HG03135 (cell line): ENCODE measurements at regions not wholly inside any gene's neighbourhood (a gene's known extent, or its start where the extent isn't known, plus 50 kb on each side); places are given as distances from the start of the nearest gene placed in this dataset.

Experiments
- ATAC-seq: cut with Tn5 transposase; IDR thresholded peaks from one replicate; pipeline ENCODE4 v1.9.1; 2021; ENCODE audit warnings: mild to moderate bottlenecking, moderate library complexity; ENCODE audit not compliant: unreplicated experiment

DNA sequence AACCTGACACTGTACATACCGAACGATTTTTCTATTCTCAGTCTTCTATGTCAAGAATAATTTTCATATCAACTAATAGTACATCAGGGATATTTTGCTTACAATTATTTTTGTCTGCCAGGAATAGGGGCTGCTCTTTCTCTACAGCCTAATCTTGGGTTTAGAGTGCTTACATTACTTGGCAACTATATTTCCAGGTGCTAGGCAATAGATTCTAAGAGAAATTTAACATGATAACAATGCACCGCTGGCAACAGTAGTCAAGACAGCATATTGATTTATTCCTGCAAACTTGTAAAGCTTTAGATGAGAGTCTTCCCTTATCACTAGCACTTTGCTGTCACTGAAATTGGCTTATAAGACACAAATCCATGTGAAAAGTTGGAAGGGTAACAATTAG is 935.9 kb downstream of the CDH11 start:
- ATAC-seq = no peak

DNA sequence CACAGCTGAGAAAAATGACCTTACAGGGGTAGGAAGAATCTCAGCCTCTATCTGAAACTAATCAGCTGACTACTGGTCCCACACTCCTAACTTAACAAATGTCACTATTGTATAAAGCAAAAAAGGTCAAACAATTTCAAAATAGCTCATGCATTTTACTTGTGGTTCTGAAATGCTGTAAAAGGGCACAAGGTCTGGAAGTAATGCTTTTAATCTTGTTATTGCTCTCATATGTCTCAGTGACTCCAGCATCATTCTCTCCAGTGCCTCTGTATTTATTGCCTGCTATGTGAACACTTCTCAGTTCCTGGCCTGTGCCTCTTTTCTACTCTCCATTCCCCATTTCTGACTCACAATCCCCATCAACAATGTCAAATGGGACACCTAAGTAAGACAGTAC is 937.7 kb downstream of the CDH11 start:
- ATAC-seq = no peak

DNA sequence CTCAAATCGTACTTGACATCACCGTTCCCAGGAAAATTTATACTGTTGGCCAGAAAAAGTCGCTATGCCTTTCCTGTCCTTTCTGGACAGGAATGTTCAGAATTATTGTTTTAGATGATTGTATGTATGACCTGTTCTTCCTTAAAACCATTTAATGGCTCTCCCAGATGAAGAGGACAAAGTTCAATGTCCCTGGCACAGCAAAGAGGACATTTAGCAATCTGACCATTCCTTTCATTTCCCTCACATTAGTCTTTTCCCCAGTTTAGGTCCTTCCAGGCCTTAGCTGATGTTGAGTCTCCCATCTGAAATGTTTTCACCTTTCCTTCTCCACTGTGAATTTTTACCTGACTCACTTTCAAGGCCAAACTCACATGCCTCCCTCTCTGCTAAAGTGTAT is 938.9 kb downstream of the CDH11 start:
- no peak for ATAC-seq

DNA sequence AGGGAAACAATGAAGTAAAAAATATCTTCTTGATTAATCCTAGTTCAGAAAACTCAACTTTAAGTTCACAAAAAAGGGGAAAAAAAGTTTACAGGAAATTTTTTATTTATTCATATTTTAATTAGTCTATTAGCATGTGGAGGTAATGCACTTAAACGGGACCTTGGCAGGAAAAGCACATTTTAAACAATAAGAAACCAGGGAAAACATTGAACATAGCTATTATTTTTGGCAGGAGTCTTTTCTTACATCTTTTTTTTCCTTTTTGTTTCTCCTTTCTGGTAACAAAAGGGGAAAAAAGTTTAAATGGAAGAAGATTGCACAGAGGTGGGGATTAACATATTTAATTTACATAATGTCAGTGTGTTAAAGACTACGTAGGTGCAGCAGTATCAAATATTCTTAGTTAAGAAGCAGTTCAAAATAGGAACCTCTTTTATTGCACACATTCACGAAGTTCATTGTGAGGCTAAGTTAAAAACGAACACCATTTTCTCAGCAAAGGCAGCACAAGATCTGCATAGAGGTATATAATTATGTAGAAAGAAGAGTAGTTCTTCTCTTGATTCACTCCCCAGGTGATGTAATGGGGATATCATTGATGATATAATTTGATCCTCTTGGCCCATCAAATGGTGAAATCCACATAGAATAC is 940.5 kb downstream of the CDH11 start:
- ATAC-seq = no peak

DNA sequence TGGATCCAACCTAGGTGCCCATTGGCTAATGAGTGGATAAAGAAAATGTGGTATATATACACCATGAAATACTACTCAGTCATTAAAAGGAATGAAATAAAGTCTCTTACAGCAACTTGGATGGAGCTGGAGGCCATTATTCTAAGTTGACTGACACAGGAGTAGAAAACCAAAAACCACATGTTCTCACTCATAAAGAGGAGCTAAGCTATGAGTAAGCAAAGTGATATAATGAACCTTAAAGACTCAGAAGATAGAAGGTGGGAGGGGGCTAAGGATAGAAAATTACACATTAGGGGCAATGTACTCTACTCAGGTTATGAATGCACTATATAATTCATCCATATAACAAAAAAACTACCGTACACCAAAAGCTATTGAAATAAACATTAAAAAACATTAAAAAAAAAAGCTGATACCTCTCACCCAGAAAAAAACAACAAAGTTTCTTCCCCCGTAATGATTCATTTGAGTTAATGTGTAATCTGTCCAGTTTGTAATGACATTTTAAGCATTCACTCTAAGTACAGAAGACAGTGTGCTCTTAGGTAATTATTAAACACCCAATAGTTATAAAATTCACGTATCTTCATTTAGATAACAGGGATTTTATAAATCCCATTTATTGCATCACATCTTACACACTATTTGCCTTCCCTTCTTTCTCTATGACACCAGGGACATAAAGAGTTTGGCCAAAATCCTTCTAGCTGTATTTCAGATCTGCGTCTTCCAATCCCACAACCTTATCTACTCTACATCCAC is 941.5 kb downstream of the CDH11 start:
- no peak for ATAC-seq

DNA sequence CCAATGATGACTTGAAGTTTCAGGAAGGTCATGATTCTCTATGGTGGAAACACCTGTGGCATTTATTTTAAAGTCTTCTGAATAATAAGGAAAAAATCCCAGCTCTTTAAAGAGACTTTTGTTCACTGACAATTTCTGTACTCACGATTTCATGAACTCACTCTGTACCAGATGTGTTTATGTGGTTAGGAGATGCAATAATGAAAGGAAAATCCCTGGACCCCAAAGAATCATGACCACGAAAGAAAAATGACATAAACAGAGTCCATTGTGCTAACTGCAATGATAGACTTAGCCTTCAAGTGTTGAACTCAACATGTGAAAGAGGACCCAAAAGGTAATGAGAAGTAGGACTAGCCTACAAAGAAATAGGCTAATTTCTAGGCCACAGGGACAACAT is 947.5 kb downstream of the CDH11 start:
- ATAC-seq = no peak

DNA sequence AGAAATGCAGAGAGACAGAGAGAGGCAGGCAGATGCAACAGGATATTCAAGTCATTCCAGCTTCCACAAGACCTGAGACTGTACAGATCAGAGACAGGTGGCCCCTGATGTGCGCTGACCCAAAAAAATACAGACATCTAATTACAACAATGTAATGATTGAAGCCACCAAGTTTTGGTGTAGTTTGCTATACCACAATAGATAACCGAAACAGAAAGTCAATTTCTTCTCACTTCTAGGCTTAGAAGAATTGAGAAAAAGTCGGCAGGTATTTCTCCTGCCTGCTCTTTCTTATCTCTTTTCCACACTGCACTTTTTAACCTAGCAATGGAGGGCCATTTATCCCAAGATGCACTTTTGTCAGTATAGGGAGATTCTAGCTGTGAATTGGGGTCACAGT is 949.2 kb downstream of the CDH11 start:
- ATAC-seq = no peak

DNA sequence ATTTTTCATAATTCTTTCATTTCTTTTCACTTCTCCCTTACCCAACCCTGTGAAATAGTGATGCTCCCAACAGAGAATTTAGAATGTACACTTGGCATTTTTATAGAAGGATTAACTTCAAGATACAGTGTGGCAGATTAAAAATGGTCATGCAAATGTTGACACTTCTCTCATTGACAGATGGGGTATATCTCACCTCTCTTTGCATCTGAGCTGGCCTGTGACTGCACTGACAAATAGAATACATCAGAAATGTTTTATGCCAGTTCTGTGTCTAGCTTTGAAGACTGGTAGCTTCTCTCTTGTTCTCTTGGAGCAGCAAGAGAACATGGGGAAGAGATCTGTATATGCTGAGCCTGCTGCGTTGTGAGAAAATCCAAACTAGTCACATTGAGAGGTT is 949.6 kb downstream of the CDH11 start:
- ATAC-seq = no peak

DNA sequence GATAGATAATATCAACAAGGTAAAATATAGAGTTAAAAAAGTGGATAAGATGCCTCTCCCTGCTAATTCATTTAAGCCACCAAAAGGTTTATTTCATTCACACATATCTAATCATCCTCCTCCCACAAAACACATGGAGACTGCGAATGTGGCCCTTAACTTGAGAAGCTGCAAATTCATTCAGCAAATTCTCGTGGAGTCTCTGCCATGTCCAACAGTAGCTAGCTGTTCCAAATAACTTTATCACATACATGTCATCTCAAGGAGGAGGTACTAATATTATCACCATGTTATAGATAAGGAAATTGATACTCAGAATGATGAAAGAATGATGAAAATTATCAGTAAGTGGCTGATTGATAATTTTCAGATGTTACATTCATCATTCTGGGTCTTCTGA is 950.2 kb downstream of the CDH11 start:
- no peak for ATAC-seq

DNA sequence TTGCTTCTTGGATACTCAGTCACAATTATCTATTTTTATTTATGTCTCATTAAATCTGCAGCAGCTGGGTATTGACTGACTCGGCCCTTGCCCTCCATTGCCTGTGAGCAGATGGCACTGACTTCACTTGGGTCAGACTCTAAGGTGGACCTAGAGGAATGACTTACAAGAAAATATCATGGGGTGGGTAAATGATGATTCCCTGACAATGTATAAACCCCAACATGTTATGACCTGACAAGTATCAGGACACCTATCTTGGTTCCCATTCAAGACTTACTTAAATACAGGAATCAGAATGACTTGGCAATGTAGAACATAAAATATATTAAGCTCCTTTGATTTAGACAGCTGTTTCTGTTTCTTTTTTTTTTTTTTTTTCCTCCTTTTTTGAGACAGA is 953.5 kb downstream of the CDH11 start:
- no peak for ATAC-seq

DNA sequence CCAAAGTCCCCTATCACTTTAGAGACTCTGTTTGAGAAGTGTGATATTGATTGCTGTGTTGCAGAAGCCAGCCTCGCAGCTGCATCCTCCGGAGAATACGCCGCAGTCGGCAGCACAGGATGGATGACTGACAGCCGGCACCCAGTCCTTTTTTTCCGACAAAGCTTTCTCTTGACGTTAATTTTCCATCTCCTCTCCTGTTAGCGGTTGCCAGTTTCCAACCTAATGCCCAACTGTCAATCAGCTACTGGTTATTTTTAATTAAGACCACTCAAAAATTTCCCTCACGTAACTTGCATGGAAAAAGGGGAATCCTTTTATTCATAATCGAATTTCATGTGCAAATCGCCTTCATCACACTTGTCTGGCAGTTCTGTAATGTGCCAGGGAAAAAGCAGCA is 953.9 kb downstream of the CDH11 start:
- ATAC-seq = no peak

DNA sequence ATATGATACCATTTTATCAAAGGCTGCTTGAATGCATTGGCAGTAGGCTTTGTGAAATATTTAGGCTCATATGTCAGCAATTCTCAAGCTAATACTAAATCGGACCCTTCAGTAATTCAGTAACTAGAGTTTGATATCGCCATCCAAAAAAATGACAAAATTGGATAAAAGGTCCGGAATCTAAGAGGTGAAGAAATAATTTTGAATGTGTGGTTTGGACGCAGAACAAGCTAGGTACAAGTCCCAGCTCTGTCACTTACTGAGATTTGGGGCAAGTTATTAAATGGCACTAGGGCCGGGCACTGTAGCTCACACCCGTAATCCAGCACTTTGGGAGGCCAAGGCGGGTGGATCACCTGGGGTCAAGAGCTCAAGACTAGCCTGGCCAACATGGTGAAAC is 956.5 kb downstream of the CDH11 start:
- ATAC-seq = no peak

DNA sequence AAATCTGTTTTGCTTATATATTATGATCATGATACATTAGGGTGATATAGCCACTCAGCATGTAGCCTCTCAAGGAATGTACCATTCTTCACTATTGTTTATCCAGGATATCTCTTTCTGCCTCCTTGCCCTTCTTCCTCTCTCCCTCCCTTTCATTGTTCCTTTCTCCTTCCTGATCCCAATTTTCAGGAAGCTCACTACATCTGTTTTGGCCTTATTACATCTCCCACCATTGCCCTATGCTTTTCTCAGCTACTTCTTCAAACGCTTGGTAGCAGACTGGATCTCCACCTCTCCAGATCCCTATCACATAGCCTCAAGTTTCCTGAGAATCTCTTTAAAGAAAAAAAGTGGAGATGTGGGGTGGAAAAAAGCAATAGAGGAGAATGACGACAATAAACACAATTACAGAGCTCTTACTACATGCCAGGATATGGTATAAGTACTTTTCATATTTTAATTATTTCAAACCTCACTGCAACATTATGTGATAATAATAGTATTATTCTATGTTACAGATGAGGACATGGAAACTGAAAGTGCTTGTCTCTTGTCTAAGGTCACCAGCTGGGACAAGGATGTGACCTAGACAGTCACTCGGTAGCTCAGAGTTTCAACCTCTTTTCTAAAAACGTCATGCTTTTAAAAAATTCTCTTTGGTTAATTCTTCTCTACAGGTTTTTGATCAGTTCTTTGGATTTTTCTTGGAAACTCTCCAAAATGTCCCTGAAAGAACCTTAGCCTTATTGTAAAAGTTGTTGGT is 959.1 kb downstream of the CDH11 start:
- ATAC-seq = no peak

DNA sequence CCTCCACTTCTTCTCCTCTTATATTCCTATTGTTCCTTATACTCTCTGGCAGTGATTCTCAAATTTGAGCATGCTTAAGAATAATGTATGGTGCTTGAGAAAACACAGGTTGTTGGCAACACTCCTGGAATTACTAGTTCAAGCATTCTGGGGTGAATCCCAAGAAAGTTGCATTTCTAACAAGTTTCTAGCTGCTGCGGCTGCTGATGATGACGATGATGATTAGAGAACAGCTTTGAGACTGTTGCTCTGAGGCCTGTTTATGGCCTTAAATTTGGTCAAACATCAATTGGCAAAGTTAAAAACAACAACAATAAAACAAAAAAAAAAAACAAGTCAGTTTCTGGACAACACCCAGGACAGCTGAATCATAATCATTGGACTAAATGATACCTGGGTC is 961.9 kb downstream of the CDH11 start:
- no peak for ATAC-seq

DNA sequence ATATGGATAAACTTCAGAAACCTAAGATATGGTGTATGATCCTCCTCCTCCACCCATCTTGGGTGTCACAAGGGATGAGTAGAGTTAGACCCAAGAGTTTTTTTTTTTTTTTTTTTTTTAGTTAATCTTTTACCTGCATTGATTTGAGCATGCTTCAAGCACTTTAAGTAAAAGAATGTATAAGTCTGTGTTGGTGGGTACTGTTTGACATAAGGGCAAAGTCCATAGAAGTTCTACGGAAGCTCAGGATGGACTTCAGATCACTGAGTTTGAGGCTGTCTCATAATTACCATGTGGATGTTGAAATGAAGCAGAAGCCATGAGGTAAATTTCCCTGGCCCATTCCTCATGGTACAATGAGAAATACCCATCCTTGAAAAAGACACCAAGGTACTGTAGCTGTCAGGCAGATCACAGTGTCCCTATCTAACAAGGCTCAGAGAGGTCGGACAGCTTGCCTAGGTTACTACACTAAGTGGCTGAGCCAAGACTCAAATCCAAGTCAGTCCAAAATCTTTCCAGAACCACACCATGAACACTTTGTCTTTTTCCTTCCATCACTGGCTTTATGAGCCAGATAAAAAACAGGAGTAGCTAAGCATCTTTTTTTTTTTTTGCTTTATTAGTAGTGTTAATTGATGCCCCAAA is 962.8 kb downstream of the CDH11 start:
- no peak for ATAC-seq

DNA sequence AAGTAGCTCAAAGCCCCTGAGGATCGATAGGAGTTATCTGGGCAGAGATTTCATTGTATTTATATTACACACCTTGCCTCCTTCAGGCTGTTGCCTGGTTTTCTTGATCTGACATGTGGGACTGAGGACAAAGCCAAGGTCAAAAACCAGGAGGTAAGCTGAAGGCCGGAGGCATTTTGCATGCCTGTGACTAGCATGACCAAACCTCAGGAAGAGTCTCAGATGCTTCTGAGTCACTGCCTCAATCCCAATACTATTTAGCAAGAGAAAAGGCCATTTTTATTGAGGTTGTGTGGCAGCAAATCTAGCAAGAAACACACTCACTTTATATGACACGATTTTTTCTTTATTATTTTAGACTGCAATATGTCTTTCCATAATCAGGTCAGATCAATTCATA is 968.1 kb downstream of the CDH11 start:
- no peak for ATAC-seq

DNA sequence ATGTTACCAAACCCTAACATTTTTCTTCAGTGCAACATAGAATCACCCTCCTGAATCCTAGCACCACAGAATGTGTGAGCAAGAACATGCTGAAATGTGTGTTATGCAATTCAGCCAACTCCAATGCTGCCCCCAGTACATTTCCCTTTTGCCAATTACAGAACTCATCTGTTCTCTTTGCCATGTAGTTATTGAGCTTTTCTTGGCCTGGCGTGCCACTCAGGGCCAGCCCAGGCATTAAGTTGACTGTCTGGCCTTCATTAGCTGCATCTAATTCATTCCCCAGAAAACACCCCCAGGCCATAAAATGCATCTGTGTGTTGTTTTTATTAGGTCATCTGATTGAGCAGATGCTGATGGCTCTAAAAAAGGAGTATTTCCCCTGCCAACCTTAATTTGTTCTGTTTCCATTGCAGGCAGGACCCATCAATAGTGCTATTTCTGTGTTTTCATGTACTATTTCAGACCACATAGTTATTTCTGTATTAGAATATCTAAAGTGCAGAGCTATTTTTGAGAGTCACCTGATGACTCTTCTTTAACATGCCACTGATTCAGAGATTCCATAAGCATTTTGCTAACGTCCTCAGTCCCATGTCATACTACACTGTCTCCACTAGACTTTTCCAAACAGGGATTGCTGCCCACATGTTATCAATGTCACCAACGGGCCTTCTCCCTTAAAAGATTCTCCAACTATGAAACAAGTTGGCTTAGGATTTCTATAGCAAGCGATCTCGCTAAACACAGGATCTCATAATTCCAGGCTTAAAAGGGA is 969.7 kb downstream of the CDH11 start:
- ATAC-seq = no peak

DNA sequence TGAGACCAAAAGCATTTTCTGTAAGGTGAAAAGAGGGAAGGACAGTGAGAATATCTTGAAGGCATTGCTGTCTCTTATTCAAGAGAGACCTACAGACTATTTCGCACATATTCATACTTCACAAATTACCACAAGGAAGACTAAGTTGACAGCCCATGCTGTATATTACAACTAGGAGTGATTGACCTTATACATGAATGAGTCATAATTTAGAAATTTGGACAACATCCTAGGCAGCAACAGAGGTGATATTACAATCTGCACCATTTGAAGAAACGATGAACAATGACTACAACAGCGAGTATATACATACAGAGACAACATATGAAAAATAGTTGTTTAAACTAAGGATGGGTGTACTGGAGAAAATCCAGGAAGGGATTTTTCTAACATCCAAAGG is 971.7 kb downstream of the CDH11 start:
- ATAC-seq = no peak

DNA sequence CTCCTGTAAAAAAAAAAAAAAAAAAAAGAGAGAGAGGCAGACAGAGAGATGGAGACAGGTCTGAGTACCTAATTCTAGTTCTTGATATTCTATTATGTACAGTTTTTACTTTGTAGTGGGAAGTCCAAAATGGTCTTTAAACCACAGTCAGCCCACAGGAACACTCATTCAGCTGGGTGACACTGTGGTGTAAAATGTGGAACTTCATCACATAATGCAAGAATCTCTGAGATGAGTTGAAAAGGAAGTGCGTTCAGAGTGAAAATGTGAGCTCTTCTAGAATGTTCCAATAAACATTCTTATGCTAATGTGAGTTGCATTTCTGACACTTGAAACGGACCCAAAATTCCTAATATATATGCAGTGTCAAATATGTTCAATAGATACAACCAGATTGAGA is 972.1 kb downstream of the CDH11 start:
- no peak for ATAC-seq

DNA sequence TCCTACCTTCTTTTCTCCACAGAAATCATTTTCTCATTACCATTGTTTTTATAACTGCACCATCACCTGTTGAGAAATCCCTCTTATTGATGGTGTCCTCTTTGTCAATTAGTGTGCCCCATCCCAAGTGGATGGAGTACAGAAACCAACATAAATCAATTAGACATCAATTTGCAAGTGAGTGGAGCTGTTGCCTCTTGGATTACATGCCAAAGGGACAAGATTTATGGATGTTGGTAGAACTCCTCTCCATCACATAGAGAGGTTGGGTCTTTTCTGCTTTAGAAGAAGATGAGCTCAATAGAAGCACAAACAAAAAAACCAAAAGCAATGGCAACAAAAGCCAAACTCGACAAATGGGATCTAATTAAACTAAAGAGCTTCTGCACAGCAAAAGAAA is 973.5 kb downstream of the CDH11 start:
- ATAC-seq = no peak

DNA sequence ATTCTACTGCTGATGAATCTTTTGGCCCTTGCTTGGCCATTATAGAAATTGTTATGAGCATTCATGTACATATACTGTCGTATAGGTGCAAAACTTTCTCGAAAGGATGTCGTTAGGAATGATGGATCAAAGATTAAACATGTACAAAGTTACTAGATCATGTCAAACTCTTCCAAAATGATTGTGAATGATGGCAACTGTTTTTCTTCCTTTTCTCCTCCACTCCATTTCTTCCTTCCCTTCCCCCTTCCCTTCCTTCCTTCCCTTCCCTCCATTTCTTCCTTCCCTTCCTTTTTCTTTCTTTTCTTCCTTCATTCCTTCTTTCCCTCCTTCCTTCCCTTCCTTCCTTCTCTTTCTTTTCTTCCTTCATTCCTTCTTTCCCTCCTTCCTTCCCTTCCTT is 973.9 kb downstream of the CDH11 start:
- ATAC-seq = no peak
